MM.1S (cell line): ENCODE measurements at regions not wholly inside any gene's neighbourhood (a gene's known extent, or its start where the extent isn't known, plus 50 kb on each side); places are given as distances from the start of the nearest gene placed in this dataset.

Experiments
- CTCF ChIP-seq: fragments of 300-600 bp; sonication (generic); IDR thresholded peaks from 2 replicates; pipeline ENCODE4 v1.5.1; 2016; ENCODE audit warnings: antibody characterized with exemption, low read length, mixed read lengths
- EZH2phosphoT487 ChIP-seq: fragments of 300-600 bp; sonication (generic); IDR thresholded peaks from 2 replicates; pipeline ENCODE4 v1.6.1; 2018; ENCODE audit warnings: antibody characterized with exemption, low read length

DNA sequence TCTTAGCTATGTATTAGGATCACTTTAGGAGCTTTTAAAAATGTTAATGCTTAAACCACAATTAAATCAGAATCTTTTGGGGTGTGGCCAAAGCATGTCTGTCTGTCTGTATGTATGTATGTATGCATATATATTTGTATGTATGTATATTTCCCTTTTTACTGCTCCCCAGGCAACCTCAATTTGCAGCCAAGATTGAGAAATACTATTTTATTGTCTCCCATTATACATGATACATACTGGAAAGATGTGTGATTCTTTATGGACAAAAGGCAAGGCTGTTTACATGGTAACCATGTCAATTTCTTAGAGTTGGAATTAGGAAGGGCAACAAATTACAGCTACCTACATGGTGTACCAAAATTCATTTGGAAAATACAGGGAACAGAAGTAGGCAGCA is 783.6 kb downstream of the ETS1 start:
- TF ChIP-seq CTCF (no peak), EZH2phosphoT487 (no peak)
